BLaER1 treated with 17β-estradiol and CSF1 and Interleukin-3, amounts not matched to agents 10 nM and 100 nM (cell line): ENCODE measurements at regions not wholly inside any gene's neighbourhood (a gene's known extent, or its start where the extent isn't known, plus 50 kb on each side); places are given as distances from the start of the nearest gene placed in this dataset.
A peak's percentile ranks its signal among the peaks of the same experiment; 100 is the strongest.
"Not testable (repeated sequence)": the region's sequence is repeated elsewhere in the genome, so short reads cannot be mapped to it uniquely, and the experiment has no call there.

Experiments used
- H3K27ac ChIP-seq, 11 experiments: shearing (Covaris generic); formaldehyde crosslinking; 2 replicates each; pipeline ENCODE4 v1.8.1; 2022
- H3K27me3 ChIP-seq, 11 experiments: shearing (Covaris generic); formaldehyde crosslinking; 2 replicates each; pipeline ENCODE4 v1.8.1; 2022
- H3K36me3 ChIP-seq, 11 experiments: shearing (Covaris generic); formaldehyde crosslinking; 2 replicates each; pipeline ENCODE4 v1.8.1; 2022
- H3K4me1 ChIP-seq, 10 experiments: shearing (Covaris generic); formaldehyde crosslinking; 2 replicates each; pipeline ENCODE4 v1.8.1; 2022
- H3K4me2 ChIP-seq, 11 experiments: shearing (Covaris generic); formaldehyde crosslinking; 2 replicates each; pipeline ENCODE4 v1.8.1; 2022
- H3K4me3 ChIP-seq, 10 experiments: shearing (Covaris generic); formaldehyde crosslinking; 2 replicates each; pipeline ENCODE4 v1.8.1; 2022
- H3K9ac ChIP-seq, 11 experiments: shearing (Covaris generic); formaldehyde crosslinking; 2 replicates each; pipeline ENCODE4 v1.8.1; 2022
- H3K9me3 ChIP-seq, 11 experiments: shearing (Covaris generic); formaldehyde crosslinking; replicated peaks in 1 of 11; 2 replicates each; pipeline ENCODE4 v1.8.1; 2022
- H4K20me1 ChIP-seq, 11 experiments: shearing (Covaris generic); formaldehyde crosslinking; 2 replicates each; pipeline ENCODE4 v1.8.1; 2022
- Cebpa-rat ChIP-seq, 11 experiments: shearing (Covaris generic); IDR thresholded peaks; 2 replicates each; pipeline ENCODE4 v1.8.1; 2022

DNA sequence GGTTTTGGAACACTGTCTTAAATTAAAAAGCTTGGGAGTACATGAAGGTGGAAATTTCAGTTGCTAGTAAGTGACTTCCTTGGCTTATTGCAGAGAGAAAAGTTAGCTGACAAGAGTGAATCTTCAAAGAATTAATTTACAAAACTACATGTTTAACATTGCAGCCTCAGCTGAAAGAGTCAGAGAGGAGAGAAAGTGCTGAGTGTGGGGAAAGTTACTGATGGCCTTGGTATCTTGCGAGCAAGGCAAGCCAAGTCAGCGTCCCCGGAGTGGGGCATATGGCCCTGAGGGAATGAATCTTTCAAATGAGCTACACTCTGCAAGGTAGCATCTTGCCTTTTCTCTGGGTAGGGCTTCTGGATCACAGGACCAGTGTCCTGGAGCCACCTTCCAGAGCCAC is 131.3 kb downstream of the LPIN1 start:
- Histone ChIP-seq H3K4me2 (peak overlapping the region in 1 of 11 experiments; percentile 22; a peak in 2 of 22 replicates), H3K4me1 (peaks cover 0 to 14% (median 8%) of the 10 kb centered on the region in 10 experiments; a peak in 13 of 20 replicates), H3K36me3 (no peaks in the 10 kb centered on the region), H3K27me3 (no peaks in the 10 kb centered on the region), H3K4me3 (no peak overlapping the region), H3K9ac (no peak overlapping the region), H3K9me3 (0 out of 22 replicates have a peak, but pooled peaks cover 0 to 2% (median 0%) of the 10 kb centered on the region in 11 experiments), H4K20me1 (no peaks in the 10 kb centered on the region), H3K27ac (no peak overlapping the region)
- no peak for TF ChIP-seq Cebpa-rat (IDR thresholded peaks at IDR 0.05)

DNA sequence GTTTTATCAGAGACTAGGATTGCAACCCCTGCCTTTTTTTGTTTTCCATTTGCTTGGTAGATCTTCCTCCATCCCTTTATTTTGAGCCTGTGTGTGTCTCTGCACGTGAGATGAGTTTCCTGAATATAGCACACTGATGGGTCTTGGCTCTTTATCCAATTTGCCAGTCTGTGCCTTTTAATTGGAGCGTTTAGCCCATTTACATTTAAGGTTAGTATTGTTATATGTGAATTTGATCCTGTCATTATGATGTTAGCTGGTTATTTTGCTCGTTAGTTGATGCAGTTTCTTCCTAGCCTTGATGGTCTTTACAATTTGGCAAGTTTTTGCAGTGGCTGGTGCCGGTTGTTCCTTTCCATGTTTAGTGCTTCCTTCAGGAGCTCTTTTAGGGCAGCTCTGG is 138.8 kb downstream of the LPIN1 start:
- not testable (repeated sequence) for H3K4me2 ChIP-seq, H3K36me3 ChIP-seq, H3K4me3 ChIP-seq, H3K27me3 ChIP-seq, H4K20me1 ChIP-seq, H3K27ac ChIP-seq, H3K9ac ChIP-seq, H3K4me1 ChIP-seq
- peaks cover 34 to 55% (median 40%) of the 10 kb centered on the region in 11 experiments for H3K9me3 ChIP-seq

DNA sequence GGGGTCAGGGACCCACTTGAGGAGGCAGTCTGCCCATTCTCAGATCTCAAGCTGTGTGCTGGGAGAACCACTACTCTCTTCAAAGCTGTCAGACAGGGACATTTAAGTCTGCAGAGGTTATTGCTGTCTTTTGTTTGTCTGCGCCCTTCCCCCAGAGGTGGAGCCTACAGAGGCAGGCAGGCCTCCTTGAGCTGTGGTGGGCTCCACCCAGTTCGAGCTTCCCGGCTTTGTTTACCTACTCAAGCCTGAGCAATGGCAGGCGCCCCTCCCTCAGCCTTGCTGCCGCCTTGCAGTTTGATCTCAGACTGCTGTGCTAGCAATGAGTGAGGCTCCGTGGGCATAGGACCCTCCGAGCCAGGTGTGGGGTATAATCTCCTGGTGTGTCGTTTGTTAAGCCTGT is 140.5 kb downstream of the LPIN1 start:
- peaks cover 50 to 72% (median 57%) of the 10 kb centered on the region in 11 experiments for H3K9me3 ChIP-seq
- H3K27me3 ChIP-seq, H4K20me1 ChIP-seq, H3K36me3 ChIP-seq, H3K4me3 ChIP-seq, H3K9ac ChIP-seq, H3K4me2 ChIP-seq, H3K4me1 ChIP-seq, H3K27ac ChIP-seq: not testable (repeated sequence)

DNA sequence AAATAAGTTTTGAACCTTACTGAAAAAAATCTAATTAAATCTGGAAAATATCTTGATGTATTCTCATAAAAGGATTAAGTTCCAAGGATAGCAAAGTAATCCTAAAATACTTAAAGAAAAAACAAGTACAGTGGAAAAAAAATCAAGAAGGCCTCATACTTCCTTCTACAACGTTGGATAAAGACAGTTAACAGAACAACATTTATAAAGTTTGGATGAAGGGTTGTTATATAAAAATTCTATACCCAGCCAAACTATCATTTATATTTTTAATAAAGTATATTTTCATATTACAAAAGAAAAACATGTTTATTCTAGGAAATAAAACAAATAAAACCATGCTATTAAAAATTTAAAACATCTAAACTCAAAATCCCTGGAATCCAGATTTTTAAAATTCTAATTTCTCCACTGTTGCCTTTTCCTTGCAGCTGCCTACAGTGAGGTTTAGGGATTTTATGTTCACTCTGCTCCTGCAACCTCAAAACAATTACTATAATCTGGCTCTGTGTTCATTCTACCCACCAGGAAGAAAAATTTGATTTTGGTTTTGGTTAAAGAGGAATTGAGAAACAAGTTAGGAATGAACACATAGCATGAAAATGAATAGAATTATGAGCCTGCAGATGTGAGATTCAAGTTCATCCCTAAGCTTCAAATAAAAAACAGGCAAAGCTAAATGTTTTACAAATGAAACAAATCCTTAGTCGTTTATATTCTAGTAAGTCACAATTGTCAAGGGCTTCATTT is 142.8 kb downstream of the LPIN1 start:
- H3K4me1 ChIP-seq = no peaks in the 10 kb centered on the region
- peaks cover 0 to 3% (median 0%) of the 10 kb centered on the region in 11 experiments; a peak in 1 of 22 replicates for H3K36me3 ChIP-seq
- no peak overlapping the region for H3K27ac ChIP-seq
- no peak for TF ChIP-seq Cebpa-rat (IDR thresholded peaks at IDR 0.05)
- H3K4me3 ChIP-seq = no peak overlapping the region
- H3K4me2 ChIP-seq = no peak overlapping the region
- H3K27me3 ChIP-seq = no peaks in the 10 kb centered on the region
- no peaks in the 10 kb centered on the region for H4K20me1 ChIP-seq
- no peak overlapping the region for H3K9ac ChIP-seq
- H3K9me3 ChIP-seq = peaks cover 68 to 89% (median 79%) of the 10 kb centered on the region in 11 experiments

DNA sequence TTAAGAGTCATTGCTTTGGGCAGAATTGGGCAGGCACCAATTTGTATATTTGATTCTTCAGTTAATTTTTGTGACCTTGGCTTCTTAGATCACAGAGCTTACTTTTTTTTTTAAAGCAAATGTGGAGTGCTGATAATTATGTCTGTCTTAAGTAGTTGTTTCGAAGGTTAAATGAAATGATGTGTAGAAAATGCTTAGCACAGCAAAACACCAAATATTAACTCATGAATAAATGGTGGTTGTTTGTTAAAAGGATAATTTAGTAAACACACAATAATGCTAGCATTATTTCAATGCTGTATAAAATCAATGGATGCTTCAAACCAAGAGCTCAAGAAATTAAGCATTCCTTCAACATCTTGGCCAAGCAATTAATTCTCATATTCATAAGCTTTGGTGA is 143.4 kb downstream of the LPIN1 start:
- no peak overlapping the region for H3K4me3 ChIP-seq
- no peak overlapping the region for H3K4me2 ChIP-seq
- peaks cover 0 to 3% (median 0%) of the 10 kb centered on the region in 11 experiments; a peak in 1 of 22 replicates for H3K36me3 ChIP-seq
- TF ChIP-seq Cebpa-rat (IDR thresholded peaks at IDR 0.05) = no peak
- no peaks in the 10 kb centered on the region for H4K20me1 ChIP-seq
- no peaks in the 10 kb centered on the region for H3K4me1 ChIP-seq
- no peak overlapping the region for H3K9ac ChIP-seq
- H3K9me3 ChIP-seq = peaks cover 74 to 94% (median 84%) of the 10 kb centered on the region in 11 experiments
- H3K27ac ChIP-seq = no peak overlapping the region
- no peaks in the 10 kb centered on the region for H3K27me3 ChIP-seq

DNA sequence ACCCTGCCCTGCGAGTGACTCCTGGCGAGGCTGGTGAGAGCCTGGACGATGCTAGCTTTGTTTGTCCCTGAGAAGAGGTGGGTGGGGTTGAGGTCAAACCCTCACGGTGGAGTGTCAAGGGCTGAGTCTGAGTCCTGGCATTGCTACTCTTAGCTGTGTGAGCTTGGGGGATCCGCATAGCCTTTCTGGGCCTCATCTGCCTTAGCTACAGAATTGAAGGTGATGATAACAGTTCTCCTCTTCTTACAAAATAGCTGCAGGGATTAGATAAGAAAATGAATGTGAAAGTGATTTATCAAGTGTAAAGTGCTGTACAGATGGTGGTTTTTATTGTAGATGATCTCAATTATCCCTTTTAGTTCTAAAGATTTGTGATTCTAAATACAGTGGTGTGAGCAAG is 144.6 kb downstream of the LPIN1 start:
- H4K20me1 ChIP-seq = no peaks in the 10 kb centered on the region
- no peak overlapping the region for H3K27ac ChIP-seq
- TF ChIP-seq Cebpa-rat (IDR thresholded peaks at IDR 0.05) = no peak
- no peak overlapping the region for H3K9ac ChIP-seq
- no peaks in the 10 kb centered on the region for H3K4me1 ChIP-seq
- no peak overlapping the region for H3K4me3 ChIP-seq
- H3K27me3 ChIP-seq = no peaks in the 10 kb centered on the region
- H3K9me3 ChIP-seq = peaks cover 74 to 96% (median 88%) of the 10 kb centered on the region in 11 experiments
- H3K36me3 ChIP-seq = peaks cover 0 to 3% (median 0%) of the 10 kb centered on the region in 11 experiments; a peak in 1 of 22 replicates
- H3K4me2 ChIP-seq = no peak overlapping the region

DNA sequence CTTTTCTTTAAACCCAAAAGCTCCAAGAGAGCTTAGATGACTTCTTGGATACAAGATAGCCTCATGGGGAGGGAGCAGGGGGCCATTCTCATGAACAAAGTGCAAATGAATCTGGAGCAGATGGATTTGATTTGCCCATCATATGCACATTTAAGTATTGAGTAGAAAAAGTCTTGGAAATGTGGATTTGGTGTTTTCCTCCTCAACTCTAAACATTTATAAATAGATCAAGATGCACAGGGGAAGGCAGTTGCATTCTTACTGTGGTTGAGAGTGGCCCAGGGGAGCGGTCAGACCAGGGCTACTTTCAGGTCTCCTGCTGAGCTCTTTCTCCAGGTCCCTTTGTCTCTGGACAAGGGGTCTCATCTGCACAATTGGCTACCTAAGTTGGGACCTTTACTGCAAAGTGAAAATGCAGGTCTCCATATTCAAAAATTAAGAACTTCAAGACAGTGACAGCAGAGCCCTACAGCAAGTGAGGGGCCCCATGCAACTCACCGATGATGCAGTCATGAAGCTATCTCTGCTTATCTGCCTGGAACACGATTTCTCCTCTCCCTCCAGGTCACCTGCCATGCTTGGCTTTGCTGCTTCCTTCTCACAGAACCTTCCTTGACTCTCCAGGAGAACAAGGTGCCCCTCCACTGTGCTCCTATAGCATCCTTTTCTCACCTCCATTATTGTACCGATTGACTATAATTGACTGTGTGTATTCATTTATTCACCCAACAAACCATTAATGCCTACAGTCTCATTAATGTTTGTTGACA is 145.4 kb downstream of the LPIN1 start:
- Histone ChIP-seq H3K36me3 (peaks cover 0 to 3% (median 0%) of the 10 kb centered on the region in 11 experiments; a peak in 1 of 22 replicates), H3K4me3 (no peak overlapping the region), H3K9me3 (peaks cover 73 to 91% (median 84%) of the 10 kb centered on the region in 11 experiments), H3K4me1 (no peaks in the 10 kb centered on the region), H3K27ac (no peak overlapping the region), H4K20me1 (no peaks in the 10 kb centered on the region), H3K9ac (no peak overlapping the region), H3K27me3 (no peaks in the 10 kb centered on the region), H3K4me2 (no peak overlapping the region)
- no peak for TF ChIP-seq Cebpa-rat (IDR thresholded peaks at IDR 0.05)

DNA sequence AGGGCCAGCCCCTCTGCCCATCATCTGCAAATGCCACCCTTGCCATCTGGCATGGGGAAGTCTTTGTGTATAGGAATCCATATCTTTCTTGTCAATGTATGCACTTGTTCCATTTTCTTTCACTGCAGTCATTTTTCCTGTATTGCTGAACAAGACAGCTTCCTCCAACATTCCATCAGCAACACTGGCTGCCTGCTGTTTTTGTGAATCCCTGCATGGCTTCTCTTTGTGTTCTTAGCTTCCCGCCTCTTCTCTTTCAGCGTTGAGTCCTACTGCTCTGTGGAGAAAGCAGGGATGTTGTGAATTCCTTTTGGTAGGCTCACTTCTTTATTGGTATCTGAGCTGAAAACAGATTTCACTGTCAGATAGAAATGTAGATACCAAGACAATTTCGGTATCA is 150.0 kb downstream of the LPIN1 start:
- no peaks in the 10 kb centered on the region for H4K20me1 ChIP-seq
- H3K27ac ChIP-seq = no peak overlapping the region
- H3K27me3 ChIP-seq = no peaks in the 10 kb centered on the region
- no peak overlapping the region for H3K4me3 ChIP-seq
- H3K9me3 ChIP-seq = peaks cover 29 to 47% (median 43%) of the 10 kb centered on the region in 11 experiments
- H3K9ac ChIP-seq = no peak overlapping the region
- H3K4me1 ChIP-seq = no peaks in the 10 kb centered on the region
- no peaks in the 10 kb centered on the region for H3K36me3 ChIP-seq
- no peak overlapping the region for H3K4me2 ChIP-seq
- TF ChIP-seq Cebpa-rat (IDR thresholded peaks at IDR 0.05) = no peak

DNA sequence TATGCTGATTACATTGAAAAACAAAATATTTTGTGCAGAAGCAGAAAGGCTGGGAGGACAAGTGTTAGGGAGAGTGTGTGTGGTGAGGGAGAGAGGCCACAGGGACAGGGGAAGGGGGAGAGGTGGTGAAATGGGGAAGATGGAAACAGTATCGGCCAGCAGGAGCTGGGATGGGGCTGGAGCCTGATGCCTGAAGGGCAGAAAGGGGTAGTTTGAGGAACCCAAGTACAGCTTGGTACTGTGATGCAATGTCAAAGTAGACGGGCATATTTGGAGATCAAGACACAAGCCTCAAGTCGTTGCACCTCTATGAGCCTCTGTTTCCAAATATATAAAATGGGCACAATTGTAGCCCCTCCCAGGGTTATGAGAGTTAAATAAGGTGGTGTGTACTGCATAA is 152.1 kb downstream of the LPIN1 start:
- no peak for TF ChIP-seq Cebpa-rat (IDR thresholded peaks at IDR 0.05)
- Histone ChIP-seq H3K4me3 (no peak overlapping the region), H3K9me3 (peaks cover 16 to 48% (median 28%) of the 10 kb centered on the region in 11 experiments), H3K4me1 (peaks cover 0 to 11% (median 5%) of the 10 kb centered on the region in 10 experiments; a peak in 9 of 20 replicates), H4K20me1 (no peaks in the 10 kb centered on the region), H3K27me3 (no peaks in the 10 kb centered on the region), H3K27ac (no peak overlapping the region), H3K4me2 (no peak overlapping the region), H3K9ac (no peak overlapping the region), H3K36me3 (no peaks in the 10 kb centered on the region)
